Tibial nerve (tissue), 4 donors: ENCODE measurements at regions not wholly inside any gene's neighbourhood (a gene's known extent, or its start where the extent isn't known, plus 50 kb on each side); places are given as distances from the start of the nearest gene placed in this dataset.

Experiments used
- EP300 ChIP-seq, 2 donors: sonication (generic); formaldehyde crosslinking; IDR thresholded peaks; one replicate each; pipeline ENCODE4 v1.6.1; 2017; ENCODE audit warnings: antibody characterized with exemption in 2 of 2, mild to moderate bottlenecking in 1 of 2
- TF ChIP-seq, protein P1 (sequence below), 5 experiments: fragments of 200-600 bp in 3 of 5; fragments of 450-650 bp in 2 of 5; sonication (generic) in 3 of 5; IDR thresholded peaks; one replicate each; pipeline ENCODE4 v1.5.1; 2016 to 2019; ENCODE audit warnings: antibody characterized with exemption in 5 of 5, mild to moderate bottlenecking in 3 of 5, moderate library complexity in 2 of 5

GRCh38 chr1:83123019-83123418, 875.9 kb downstream of the TTLL7 start:
- TF ChIP-seq, protein P1, sequence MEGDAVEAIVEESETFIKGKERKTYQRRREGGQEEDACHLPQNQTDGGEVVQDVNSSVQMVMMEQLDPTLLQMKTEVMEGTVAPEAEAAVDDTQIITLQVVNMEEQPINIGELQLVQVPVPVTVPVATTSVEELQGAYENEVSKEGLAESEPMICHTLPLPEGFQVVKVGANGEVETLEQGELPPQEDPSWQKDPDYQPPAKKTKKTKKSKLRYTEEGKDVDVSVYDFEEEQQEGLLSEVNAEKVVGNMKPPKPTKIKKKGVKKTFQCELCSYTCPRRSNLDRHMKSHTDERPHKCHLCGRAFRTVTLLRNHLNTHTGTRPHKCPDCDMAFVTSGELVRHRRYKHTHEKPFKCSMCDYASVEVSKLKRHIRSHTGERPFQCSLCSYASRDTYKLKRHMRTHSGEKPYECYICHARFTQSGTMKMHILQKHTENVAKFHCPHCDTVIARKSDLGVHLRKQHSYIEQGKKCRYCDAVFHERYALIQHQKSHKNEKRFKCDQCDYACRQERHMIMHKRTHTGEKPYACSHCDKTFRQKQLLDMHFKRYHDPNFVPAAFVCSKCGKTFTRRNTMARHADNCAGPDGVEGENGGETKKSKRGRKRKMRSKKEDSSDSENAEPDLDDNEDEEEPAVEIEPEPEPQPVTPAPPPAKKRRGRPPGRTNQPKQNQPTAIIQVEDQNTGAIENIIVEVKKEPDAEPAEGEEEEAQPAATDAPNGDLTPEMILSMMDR (IDR thresholded peaks at IDR 0.05): no peak
- TF ChIP-seq EP300 (IDR thresholded peaks at IDR 0.05): no peak
